GM21526 (cell line): ENCODE measurements at regions not wholly inside any gene's neighbourhood (a gene's known extent, or its start where the extent isn't known, plus 50 kb on each side); places are given as distances from the start of the nearest gene placed in this dataset.

Source experiments
- ATAC-seq: cut with Tn5 transposase; IDR thresholded peaks from one replicate; pipeline ENCODE4 v1.9.1; 2021; ENCODE audit warnings: moderate library complexity; ENCODE audit not compliant: unreplicated experiment, low FRiP score

GRCh38 chr15:58269455-58270414, 131.6 kb downstream of the AQP9 start:
- ATAC-seq, result no peak

GRCh38 chr15:58271410-58271809, 133.2 kb downstream of the AQP9 start:
- ATAC-seq, result no peak

- ATAC-seq, result no peak
Measured at GRCh38 chr15:58273104-58273503, 134.9 kb downstream of the AQP9 start.

GRCh38 chr15:58274885-58275284, 136.7 kb downstream of the AQP9 start:
- ATAC-seq, result no peak

- no peak for ATAC-seq
Measured at GRCh38 chr15:58275785-58276184, 137.6 kb downstream of the AQP9 start.

- no peak for ATAC-seq
Measured at GRCh38 chr15:58276924-58277323, 138.7 kb downstream of the AQP9 start.

- ATAC-seq, result no peak
Measured at GRCh38 chr15:58277333-58277732, 139.2 kb downstream of the AQP9 start.

GRCh38 chr15:58279106-58279505, 140.9 kb downstream of the AQP9 start:
- no peak for ATAC-seq

- ATAC-seq, result no peak
Measured at GRCh38 chr15:58279654-58280053, 141.5 kb downstream of the AQP9 start.

GRCh38 chr15:58282060-58282708, 144.0 kb downstream of the AQP9 start:
- ATAC-seq, result no peak

GRCh38 chr15:58283302-58283701, 145.1 kb downstream of the AQP9 start:
- no peak for ATAC-seq

GRCh38 chr15:58284293-58284692, 146.1 kb downstream of the AQP9 start:
- ATAC-seq, result no peak

- no peak for ATAC-seq
Measured at GRCh38 chr15:58285212-58285920, 146.4 kb upstream of the LIPC start.

- ATAC-seq, result no peak
Measured at GRCh38 chr15:58285921-58286278, 145.9 kb upstream of the LIPC start.

- ATAC-seq, result no peak
Measured at GRCh38 chr15:58286523-58286922, 145.3 kb upstream of the LIPC start.

- ATAC-seq, result no peak
Measured at GRCh38 chr15:58287891-58288290, 143.9 kb upstream of the LIPC start.

GRCh38 chr15:58288592-58288991, 143.2 kb upstream of the LIPC start:
- no peak for ATAC-seq

- ATAC-seq, result no peak
Measured at GRCh38 chr15:58291848-58292247, 139.9 kb upstream of the LIPC start.

- ATAC-seq, result no peak
Measured at GRCh38 chr15:58292751-58293175, 139.0 kb upstream of the LIPC start.

GRCh38 chr15:58293622-58294550, 137.9 kb upstream of the LIPC start:
- ATAC-seq, result no peak
